Colonic mucosa (tissue), 4 donors: ENCODE measurements at regions not wholly inside any gene's neighbourhood (a gene's known extent, or its start where the extent isn't known, plus 50 kb on each side); places are given as distances from the start of the nearest gene placed in this dataset.

ENCODE experiments used
- DNase-seq: peaks from one replicate; pipeline ENCODE4 v3.0.0-alpha.2; 2020
- H3K27ac ChIP-seq: fragments of 200-600 bp; one replicate; pipeline ENCODE4 v1.8.0; 2021
- H3K27me3 ChIP-seq: fragments of 200-600 bp; one replicate; pipeline ENCODE4 v1.8.0; 2021
- H3K36me3 ChIP-seq: fragments of 200-600 bp; one replicate; pipeline ENCODE4 v1.8.0; 2021
- H3K4me1 ChIP-seq: fragments of 200-600 bp; one replicate; pipeline ENCODE4 v1.8.0; 2021; ENCODE audit warnings: mild to moderate bottlenecking
- H3K4me3 ChIP-seq: fragments of 200-600 bp; one replicate; pipeline ENCODE4 v1.8.0; 2021
- H3K9ac ChIP-seq, 2 donors: one replicate each; pipeline ENCODE4 v1.7.0; 2013; ENCODE audit warnings: control low read depth in 2 of 2, low read depth in 2 of 2, low read length in 2 of 2
- H3K9me3 ChIP-seq: fragments of 200-600 bp; one replicate; pipeline ENCODE4 v1.8.0; 2021
- CTCF ChIP-seq: fragments of 200-600 bp; IDR thresholded peaks from one replicate; pipeline ENCODE4 v1.8.0; 2022; ENCODE audit warnings: antibody characterized with exemption, mild to moderate bottlenecking
- intact Hi-C: fragments of 100-400 bp; cut with DNase I; formaldehyde crosslinking; loops from one replicate; pipeline ENCODE4 v1.14.1; 2022
- donor health status: healthy.
- donor health status: DM: no; HTN: no; CAD: no.
- donor health status: DM: no; HTN: no; CAD: no.

- H3K4me1 ChIP-seq = no peaks in the 10 kb centered on the region
- no peaks in the 10 kb centered on the region for H3K9me3 ChIP-seq
- no peak overlapping the region for H3K4me3 ChIP-seq
- no peaks in the 10 kb centered on the region for H3K36me3 ChIP-seq
- DNase-seq = no peak
- H3K27ac ChIP-seq = no peak overlapping the region
- intact Hi-C loops = no loop called here
- H3K27me3 ChIP-seq = no peaks in the 10 kb centered on the region
- TF ChIP-seq CTCF = no peak
- H3K9ac ChIP-seq = no peak overlapping the region
Observed at GRCh38 chr11:19661827-19662226, 50.8 kb upstream of the NAV2 start.

GRCh38 chr11:19660076-19660475 is 52.6 kb upstream of the NAV2 start:
- Histone ChIP-seq H3K4me3 (no peak overlapping the region), H3K4me1 (no peaks in the 10 kb centered on the region), H3K9ac (no peak overlapping the region), H3K36me3 (no peaks in the 10 kb centered on the region), H3K27ac (no peak overlapping the region), H3K9me3 (no peaks in the 10 kb centered on the region), H3K27me3 (no peaks in the 10 kb centered on the region)
- intact Hi-C loops = no loop called here
- DNase-seq = no peak
- no peak for TF ChIP-seq CTCF

GRCh38 chr11:19659529-19659928 is 53.1 kb upstream of the NAV2 start:
- intact Hi-C loops = no loop called here
- no peak overlapping the region for H3K27ac ChIP-seq

GRCh38 chr11:19658344-19658743 is 54.3 kb upstream of the NAV2 start:
- H3K4me1 ChIP-seq = no peaks in the 10 kb centered on the region
- H3K27ac ChIP-seq = no peak overlapping the region
- intact Hi-C loops = no loop called here
- H3K4me3 ChIP-seq = no peak overlapping the region
- H3K27me3 ChIP-seq = no peaks in the 10 kb centered on the region
- no peaks in the 10 kb centered on the region for H3K9me3 ChIP-seq
- no peak for TF ChIP-seq CTCF
- no peaks in the 10 kb centered on the region for H3K36me3 ChIP-seq
- no peak for DNase-seq
- H3K9ac ChIP-seq = no peak overlapping the region

More at GRCh38 chr11:19659529-19659928, 53.1 kb upstream of the NAV2 start:
- no peak for TF ChIP-seq CTCF
- Histone ChIP-seq H3K9ac (no peak overlapping the region), H3K9me3 (no peaks in the 10 kb centered on the region), H3K4me1 (no peaks in the 10 kb centered on the region), H3K4me3 (no peak overlapping the region), H3K36me3 (no peaks in the 10 kb centered on the region), H3K27me3 (no peaks in the 10 kb centered on the region)
- DNase-seq = no peak

GRCh38 chr11:19656140-19656541 is 56.5 kb upstream of the NAV2 start:
- H3K4me3 ChIP-seq = no peak overlapping the region
- DNase-seq = no peak
- H3K36me3 ChIP-seq = no peaks in the 10 kb centered on the region
- intact Hi-C loops = no loop called here
- H3K9me3 ChIP-seq = no peaks in the 10 kb centered on the region
- no peaks in the 10 kb centered on the region for H3K4me1 ChIP-seq
- TF ChIP-seq CTCF = no peak
- H3K27me3 ChIP-seq = no peaks in the 10 kb centered on the region
- no peak overlapping the region for H3K27ac ChIP-seq
- no peak overlapping the region for H3K9ac ChIP-seq
